WTC11 (cell line): ENCODE measurements at regions not wholly inside any gene's neighbourhood (a gene's known extent, or its start where the extent isn't known, plus 50 kb on each side); places are given as distances from the start of the nearest gene placed in this dataset.

Experiments
- KAT7 ChIP-seq: sonication (generic); formaldehyde crosslinking; IDR thresholded peaks from 2 replicates; pipeline ENCODE4 v1.8.1; 2023; ENCODE audit warnings: missing genetic modification reagents, mild to moderate bottlenecking, borderline replicate concordance
- NFYB ChIP-seq: sonication (generic); formaldehyde crosslinking; conservative IDR thresholded peaks from 2 replicates; pipeline ENCODE4 v1.8.0; 2022; ENCODE audit warnings: low read depth, missing genetic modification reagents
- RELA ChIP-seq: sonication (generic); formaldehyde crosslinking; IDR thresholded peaks from 2 replicates; pipeline ENCODE4 v1.8.1; 2022; ENCODE audit warnings: missing genetic modification reagents, mild to moderate bottlenecking, borderline replicate concordance
- SOX15 ChIP-seq: fragments of 250-450 bp; sonication (Bioruptor Pico); IDR thresholded peaks from 2 replicates; pipeline ENCODE4 v1.9.0; 2021; ENCODE audit warnings: mild to moderate bottlenecking
- TEAD4 ChIP-seq: sonication (generic); formaldehyde crosslinking; IDR thresholded peaks from 2 replicates; pipeline ENCODE4 v1.8.0; 2022; ENCODE audit warnings: mild to moderate bottlenecking, missing genetic modification reagents
- ZNF121 ChIP-seq: sonication (generic); formaldehyde crosslinking; IDR thresholded peaks from 2 replicates; pipeline ENCODE4 v1.8.0; 2023; ENCODE audit warnings: missing genetic modification reagents
- TF ChIP-seq, protein P1 (sequence below): sonication (generic); formaldehyde crosslinking; IDR thresholded peaks from 2 replicates; pipeline ENCODE4 v1.8.0; 2022; ENCODE audit warnings: mild to moderate bottlenecking, missing genetic modification reagents
- TF ChIP-seq, protein P2 (sequence below): fragments of 200-600 bp; IDR thresholded peaks from 2 replicates; pipeline ENCODE4 v1.8.0; 2022; ENCODE audit warnings: antibody characterized with exemption
- TF ChIP-seq, protein P3 (sequence below): sonication (generic); formaldehyde crosslinking; IDR thresholded peaks from 2 replicates; pipeline ENCODE4 v1.8.1; 2023; ENCODE audit warnings: mild to moderate bottlenecking, missing genetic modification reagents, borderline replicate concordance
- TF ChIP-seq, protein P4 (sequence below): sonication (generic); formaldehyde crosslinking; IDR thresholded peaks from 2 replicates; pipeline ENCODE4 v1.8.0; 2022; ENCODE audit warnings: mild to moderate bottlenecking, missing genetic modification reagents

DNA sequence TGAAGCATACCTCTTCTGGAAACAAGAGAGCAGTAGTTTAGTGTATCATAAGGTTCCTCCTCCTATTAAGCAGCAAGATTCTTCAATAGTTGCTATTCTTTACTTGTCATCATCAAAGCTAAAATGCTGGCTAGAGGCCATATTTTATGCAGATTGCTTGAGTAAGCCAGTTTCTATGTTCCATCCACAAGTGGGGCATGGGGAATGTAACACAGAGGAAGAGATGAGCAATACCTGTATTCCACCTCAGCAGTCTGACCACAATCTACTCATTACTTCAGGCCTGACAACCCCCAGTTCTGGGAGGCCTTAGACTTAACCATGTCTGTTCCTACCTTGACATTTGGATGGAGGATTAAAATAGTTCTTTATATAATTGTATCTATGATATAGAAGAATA, 423.6 kb downstream of the BTG1 start:
- TF ChIP-seq SOX15 (CRISPR knock-in tag) (no peak), TEAD4 (CRISPR knock-in tag) (no peak), KAT7 (CRISPR knock-in tag) (no peak), RELA (CRISPR knock-in tag) (no peak), ZNF121 (CRISPR knock-in tag) (no peak), NFYB (CRISPR knock-in tag) (no peak)
- TF ChIP-seq, protein P1, sequence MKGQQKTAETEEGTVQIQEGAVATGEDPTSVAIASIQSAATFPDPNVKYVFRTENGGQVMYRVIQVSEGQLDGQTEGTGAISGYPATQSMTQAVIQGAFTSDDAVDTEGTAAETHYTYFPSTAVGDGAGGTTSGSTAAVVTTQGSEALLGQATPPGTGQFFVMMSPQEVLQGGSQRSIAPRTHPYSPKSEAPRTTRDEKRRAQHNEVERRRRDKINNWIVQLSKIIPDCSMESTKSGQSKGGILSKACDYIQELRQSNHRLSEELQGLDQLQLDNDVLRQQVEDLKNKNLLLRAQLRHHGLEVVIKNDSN (CRISPR knock-in tag), result no peak
- TF ChIP-seq, protein P2, sequence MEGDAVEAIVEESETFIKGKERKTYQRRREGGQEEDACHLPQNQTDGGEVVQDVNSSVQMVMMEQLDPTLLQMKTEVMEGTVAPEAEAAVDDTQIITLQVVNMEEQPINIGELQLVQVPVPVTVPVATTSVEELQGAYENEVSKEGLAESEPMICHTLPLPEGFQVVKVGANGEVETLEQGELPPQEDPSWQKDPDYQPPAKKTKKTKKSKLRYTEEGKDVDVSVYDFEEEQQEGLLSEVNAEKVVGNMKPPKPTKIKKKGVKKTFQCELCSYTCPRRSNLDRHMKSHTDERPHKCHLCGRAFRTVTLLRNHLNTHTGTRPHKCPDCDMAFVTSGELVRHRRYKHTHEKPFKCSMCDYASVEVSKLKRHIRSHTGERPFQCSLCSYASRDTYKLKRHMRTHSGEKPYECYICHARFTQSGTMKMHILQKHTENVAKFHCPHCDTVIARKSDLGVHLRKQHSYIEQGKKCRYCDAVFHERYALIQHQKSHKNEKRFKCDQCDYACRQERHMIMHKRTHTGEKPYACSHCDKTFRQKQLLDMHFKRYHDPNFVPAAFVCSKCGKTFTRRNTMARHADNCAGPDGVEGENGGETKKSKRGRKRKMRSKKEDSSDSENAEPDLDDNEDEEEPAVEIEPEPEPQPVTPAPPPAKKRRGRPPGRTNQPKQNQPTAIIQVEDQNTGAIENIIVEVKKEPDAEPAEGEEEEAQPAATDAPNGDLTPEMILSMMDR, result no peak
- TF ChIP-seq, protein P3, sequence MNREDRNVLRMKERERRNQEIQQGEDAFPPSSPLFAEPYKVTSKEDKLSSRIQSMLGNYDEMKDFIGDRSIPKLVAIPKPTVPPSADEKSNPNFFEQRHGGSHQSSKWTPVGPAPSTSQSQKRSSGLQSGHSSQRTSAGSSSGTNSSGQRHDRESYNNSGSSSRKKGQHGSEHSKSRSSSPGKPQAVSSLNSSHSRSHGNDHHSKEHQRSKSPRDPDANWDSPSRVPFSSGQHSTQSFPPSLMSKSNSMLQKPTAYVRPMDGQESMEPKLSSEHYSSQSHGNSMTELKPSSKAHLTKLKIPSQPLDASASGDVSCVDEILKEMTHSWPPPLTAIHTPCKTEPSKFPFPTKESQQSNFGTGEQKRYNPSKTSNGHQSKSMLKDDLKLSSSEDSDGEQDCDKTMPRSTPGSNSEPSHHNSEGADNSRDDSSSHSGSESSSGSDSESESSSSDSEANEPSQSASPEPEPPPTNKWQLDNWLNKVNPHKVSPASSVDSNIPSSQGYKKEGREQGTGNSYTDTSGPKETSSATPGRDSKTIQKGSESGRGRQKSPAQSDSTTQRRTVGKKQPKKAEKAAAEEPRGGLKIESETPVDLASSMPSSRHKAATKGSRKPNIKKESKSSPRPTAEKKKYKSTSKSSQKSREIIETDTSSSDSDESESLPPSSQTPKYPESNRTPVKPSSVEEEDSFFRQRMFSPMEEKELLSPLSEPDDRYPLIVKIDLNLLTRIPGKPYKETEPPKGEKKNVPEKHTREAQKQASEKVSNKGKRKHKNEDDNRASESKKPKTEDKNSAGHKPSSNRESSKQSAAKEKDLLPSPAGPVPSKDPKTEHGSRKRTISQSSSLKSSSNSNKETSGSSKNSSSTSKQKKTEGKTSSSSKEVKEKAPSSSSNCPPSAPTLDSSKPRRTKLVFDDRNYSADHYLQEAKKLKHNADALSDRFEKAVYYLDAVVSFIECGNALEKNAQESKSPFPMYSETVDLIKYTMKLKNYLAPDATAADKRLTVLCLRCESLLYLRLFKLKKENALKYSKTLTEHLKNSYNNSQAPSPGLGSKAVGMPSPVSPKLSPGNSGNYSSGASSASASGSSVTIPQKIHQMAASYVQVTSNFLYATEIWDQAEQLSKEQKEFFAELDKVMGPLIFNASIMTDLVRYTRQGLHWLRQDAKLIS (CRISPR knock-in tag), result no peak
- TF ChIP-seq, protein P4, sequence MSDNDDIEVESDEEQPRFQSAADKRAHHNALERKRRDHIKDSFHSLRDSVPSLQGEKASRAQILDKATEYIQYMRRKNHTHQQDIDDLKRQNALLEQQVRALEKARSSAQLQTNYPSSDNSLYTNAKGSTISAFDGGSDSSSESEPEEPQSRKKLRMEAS (CRISPR knock-in tag), result no peak
